ENCODE measurements at regions not wholly inside any gene's neighbourhood (a gene's known extent, or its start where the extent isn't known, plus 50 kb on each side); places are given as distances from the start of the nearest gene placed in this dataset.
"Not testable (repeated sequence)": the region's sequence is repeated elsewhere in the genome, so short reads cannot be mapped to it uniquely, and the experiment has no call there.

GRCh38 chr2:82954868-82955267 is 1504.2 kb downstream of the SUCLG1 start:
- DNase-seq (ENCODE audit: low spot score) = no peak
- in situ Hi-C loops (cut with MboI; ENCODE audit: low pct_unique_long_range_greater_than_20kb, low sequenced_read_pairs, unreplicated experiment) = no loop called here
- no peak for TF ChIP-seq CTCF (IDR thresholded peaks at IDR 0.05; ENCODE audit: extremely low read depth, insufficient read depth, missing control alignments)

- no peak for TF ChIP-seq CTCF (IDR thresholded peaks at IDR 0.05; ENCODE audit: extremely low read depth, insufficient read depth, missing control alignments)
- no peak for DNase-seq (ENCODE audit: low spot score)
- in situ Hi-C loops (cut with MboI; ENCODE audit: low pct_unique_long_range_greater_than_20kb, low sequenced_read_pairs, unreplicated experiment) = no loop called here
Observed at GRCh38 chr2:82939211-82939610, 1519.9 kb downstream of the SUCLG1 start.

- in situ Hi-C loops (cut with MboI; ENCODE audit: low pct_unique_long_range_greater_than_20kb, low sequenced_read_pairs, unreplicated experiment); DNase-seq (ENCODE audit: low spot score): not testable (repeated sequence)
Observed at GRCh38 chr2:82938321-82938845, 1520.7 kb downstream of the SUCLG1 start.

- no peak for TF ChIP-seq CTCF (IDR thresholded peaks at IDR 0.05; ENCODE audit: extremely low read depth, insufficient read depth, missing control alignments)
- in situ Hi-C loops (cut with MboI; ENCODE audit: low pct_unique_long_range_greater_than_20kb, low sequenced_read_pairs, unreplicated experiment) = no loop called here
- DNase-seq (ENCODE audit: low spot score) = no peak
Observed at GRCh38 chr2:82913566-82913965, 1545.5 kb downstream of the SUCLG1 start.

DNA sequence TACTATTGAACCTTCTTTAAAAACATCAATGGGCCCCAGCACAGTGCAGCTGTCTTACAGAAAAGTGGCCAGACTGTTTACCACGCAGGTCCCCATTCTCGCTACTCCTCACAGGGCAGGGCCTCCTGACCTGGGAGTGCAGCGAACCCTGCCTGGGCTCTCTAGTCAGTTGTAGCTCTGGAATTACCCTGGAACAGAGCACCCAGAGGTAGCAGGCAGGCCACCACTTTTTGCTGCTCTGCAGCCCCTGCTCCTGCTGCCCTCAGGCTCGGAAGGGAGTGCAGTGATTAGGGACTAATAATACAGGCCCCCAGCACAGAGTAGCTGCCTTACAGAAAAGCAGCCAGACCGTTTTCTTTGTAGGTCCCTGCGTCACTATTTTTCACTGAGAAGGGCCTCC is 1563.0 kb downstream of the SUCLG1 start:
- no peak for TF ChIP-seq CTCF (IDR thresholded peaks at IDR 0.05; ENCODE audit: extremely low read depth, insufficient read depth, missing control alignments)
- no peak for DNase-seq (ENCODE audit: low spot score)
- in situ Hi-C loops (cut with MboI; ENCODE audit: low pct_unique_long_range_greater_than_20kb, low sequenced_read_pairs, unreplicated experiment) = no loop called here

DNA sequence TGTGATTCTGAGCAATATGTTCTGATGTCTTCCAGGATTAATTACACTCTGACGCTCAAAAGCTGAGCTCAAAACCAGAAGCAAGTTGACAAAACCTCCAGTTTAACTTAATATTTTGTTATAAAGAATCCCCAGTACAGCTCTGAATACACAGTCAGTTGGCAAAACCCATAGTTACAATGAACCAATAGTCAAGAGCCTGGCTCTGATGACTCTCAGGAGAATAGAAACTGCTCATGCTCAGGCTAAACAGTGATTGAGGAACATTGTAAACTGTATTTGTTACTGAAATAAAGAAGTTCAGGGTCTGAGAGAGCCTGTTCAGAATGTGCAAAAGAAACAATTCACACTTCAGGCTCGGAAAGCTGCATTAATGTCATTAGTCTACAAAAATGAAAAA is 1565.9 kb downstream of the SUCLG1 start:
- TF ChIP-seq CTCF (IDR thresholded peaks at IDR 0.05; ENCODE audit: extremely low read depth, insufficient read depth, missing control alignments) = no peak
- no peak for DNase-seq (ENCODE audit: low spot score)
- in situ Hi-C loops (cut with MboI; ENCODE audit: low pct_unique_long_range_greater_than_20kb, low sequenced_read_pairs, unreplicated experiment) = no loop called here

GRCh38 chr2:82879803-82880202 is 1579.3 kb downstream of the SUCLG1 start:
- no peak for DNase-seq (ENCODE audit: low spot score)
- TF ChIP-seq CTCF (IDR thresholded peaks at IDR 0.05; ENCODE audit: extremely low read depth, insufficient read depth, missing control alignments) = no peak
- in situ Hi-C loops (cut with MboI; ENCODE audit: low pct_unique_long_range_greater_than_20kb, low sequenced_read_pairs, unreplicated experiment) = no loop called here

All from GM13977 (cell line).